ENCODE measurements at regions not wholly inside any gene's neighbourhood (a gene's known extent, or its start where the extent isn't known, plus 50 kb on each side); places are given as distances from the start of the nearest gene placed in this dataset.

DNA sequence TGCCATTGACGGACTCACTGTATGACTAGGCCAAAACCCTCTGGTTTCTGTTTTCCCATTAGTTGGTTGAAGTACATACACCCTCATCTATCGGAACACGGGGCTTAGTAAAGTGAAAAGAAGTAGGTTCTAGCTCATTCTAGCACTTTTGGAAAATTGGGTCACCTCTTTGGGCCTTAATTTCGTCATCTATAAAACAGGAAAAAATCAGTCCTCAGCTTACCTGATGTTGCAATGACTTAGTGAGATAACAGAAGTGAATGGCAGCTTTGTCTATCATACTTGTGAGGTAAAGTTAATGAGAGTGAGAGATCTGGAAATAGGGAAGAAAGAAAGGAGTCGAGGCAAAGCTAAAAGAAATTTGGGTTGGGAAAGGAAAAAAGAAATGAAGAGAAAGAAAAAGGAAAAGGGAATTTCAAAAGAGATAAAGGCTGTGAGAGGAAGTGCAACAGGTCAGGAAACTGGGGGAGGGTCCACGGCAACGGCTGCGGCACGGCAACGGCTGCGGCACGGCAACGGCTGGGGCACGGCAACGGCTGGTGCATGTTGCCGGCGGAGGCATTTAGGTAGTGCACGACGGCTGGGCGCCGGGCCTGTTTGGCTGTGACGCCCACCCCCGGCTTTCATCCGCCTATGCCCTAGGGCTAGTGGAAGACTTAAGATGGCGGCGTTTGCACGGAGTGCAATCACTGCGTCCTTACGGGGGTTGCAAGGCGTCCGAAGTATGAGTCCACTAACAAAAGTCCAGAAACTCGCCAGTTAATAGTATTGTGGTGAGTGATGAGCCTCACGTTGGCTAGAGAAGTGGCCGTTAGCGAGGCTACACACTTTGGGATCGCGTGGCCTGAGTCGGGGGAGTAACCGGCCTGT, 91.4 kb upstream of the XIST start (continued):
- TF ChIP-seq BCL11B (tag by site-specific recombination; IDR thresholded peaks at IDR 0.05; ENCODE audit: low read depth) = peak; percentile 87; the same call in 1 of the 2 replicates
- peak; percentile 99 for TF ChIP-seq ZFP69B (tag by site-specific recombination; IDR thresholded peaks at IDR 0.05)
- peak; percentile 100 for TF ChIP-seq ZSCAN23 (tag by site-specific recombination; IDR thresholded peaks at IDR 0.05)
- peak; percentile 100 for TF ChIP-seq KLF17 (tag by site-specific recombination; IDR thresholded peaks at IDR 0.05)
- TF ChIP-seq ZNF433 (tag by site-specific recombination; IDR thresholded peaks at IDR 0.05; ENCODE audit: low read depth) = no peak
- TF ChIP-seq, protein P1, sequence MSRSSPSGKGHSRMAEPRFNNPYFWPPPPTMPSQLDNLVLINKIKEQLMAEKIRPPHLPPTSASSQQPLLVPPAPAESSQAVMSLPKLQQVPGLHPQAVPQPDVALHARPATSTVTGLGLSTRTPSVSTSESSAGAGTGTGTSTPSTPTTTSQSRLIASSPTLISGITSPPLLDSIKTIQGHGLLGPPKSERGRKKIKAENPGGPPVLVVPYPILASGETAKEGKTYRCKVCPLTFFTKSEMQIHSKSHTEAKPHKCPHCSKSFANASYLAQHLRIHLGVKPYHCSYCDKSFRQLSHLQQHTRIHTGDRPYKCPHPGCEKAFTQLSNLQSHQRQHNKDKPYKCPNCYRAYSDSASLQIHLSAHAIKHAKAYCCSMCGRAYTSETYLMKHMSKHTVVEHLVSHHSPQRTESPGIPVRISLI (tag by site-specific recombination; IDR thresholded peaks at IDR 0.05) = peak; percentile 93
- TF ChIP-seq CTCF (tag by site-specific recombination; IDR thresholded peaks at IDR 0.05) = peak; percentile 87
- TF ChIP-seq GLI4 (tag by site-specific recombination; IDR thresholded peaks at IDR 0.05) = peak; percentile 100
- TF ChIP-seq, protein P2, sequence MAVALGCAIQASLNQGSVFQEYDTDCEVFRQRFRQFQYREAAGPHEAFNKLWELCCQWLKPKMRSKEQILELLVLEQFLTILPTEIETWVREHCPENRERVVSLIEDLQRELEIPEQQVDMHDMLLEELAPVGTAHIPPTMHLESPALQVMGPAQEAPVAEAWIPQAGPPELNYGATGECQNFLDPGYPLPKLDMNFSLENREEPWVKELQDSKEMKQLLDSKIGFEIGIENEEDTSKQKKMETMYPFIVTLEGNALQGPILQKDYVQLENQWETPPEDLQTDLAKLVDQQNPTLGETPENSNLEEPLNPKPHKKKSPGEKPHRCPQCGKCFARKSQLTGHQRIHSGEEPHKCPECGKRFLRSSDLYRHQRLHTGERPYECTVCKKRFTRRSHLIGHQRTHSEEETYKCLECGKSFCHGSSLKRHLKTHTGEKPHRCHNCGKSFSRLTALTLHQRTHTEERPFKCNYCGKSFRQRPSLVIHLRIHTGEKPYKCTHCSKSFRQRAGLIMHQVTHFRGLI (tag by site-specific recombination; IDR thresholded peaks at IDR 0.05) = peak; percentile 91
- no peak for TF ChIP-seq ZNF175 (tag by site-specific recombination; IDR thresholded peaks at IDR 0.05)
- no peak for TF ChIP-seq ZNF404 (tag by site-specific recombination; IDR thresholded peaks at IDR 0.05)
- TF ChIP-seq SCRT2 (tag by site-specific recombination; IDR thresholded peaks at IDR 0.05) = peak; percentile 100
- TF ChIP-seq ZNF549 (tag by site-specific recombination; IDR thresholded peaks at IDR 0.05) = peak; percentile 66
- TF ChIP-seq TSHZ1 (tag by site-specific recombination; IDR thresholded peaks at IDR 0.05; ENCODE audit: borderline replicate concordance) = peak; percentile 97
- TF ChIP-seq, protein P3, sequence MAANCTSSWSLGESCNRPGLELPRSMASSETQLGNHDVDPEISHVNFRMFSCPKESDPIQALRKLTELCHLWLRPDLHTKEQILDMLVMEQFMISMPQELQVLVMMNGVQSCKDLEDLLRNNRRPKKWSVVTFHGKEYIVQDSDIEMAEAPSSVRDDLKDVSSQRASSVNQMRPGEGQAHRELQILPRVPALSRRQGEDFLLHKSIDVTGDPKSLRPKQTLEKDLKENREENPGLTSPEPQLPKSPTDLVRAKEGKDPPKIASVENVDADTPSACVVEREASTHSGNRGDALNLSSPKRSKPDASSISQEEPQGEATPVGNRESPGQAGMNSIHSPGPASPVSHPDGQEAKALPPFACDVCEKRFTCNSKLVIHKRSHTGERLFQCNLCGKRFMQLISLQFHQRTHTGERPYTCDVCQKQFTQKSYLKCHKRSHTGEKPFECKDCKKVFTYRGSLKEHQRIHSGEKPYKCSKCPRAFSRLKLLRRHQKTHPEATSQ (tag by site-specific recombination; IDR thresholded peaks at IDR 0.05) = peak; percentile 100
- TF ChIP-seq ZNF394 (tag by site-specific recombination; IDR thresholded peaks at IDR 0.05; ENCODE audit: borderline replicate concordance) = peak; percentile 95
- TF ChIP-seq ZNF580 (tag by site-specific recombination; IDR thresholded peaks at IDR 0.05) = peak; percentile 99
- TF ChIP-seq ZNF514 (tag by site-specific recombination; IDR thresholded peaks at IDR 0.05) = peak; percentile 93; the same call in 1 of the 2 replicates
- TF ChIP-seq ZNF155 (tag by site-specific recombination; IDR thresholded peaks at IDR 0.05) = peak; percentile 79; the same call in 1 of the 2 replicates
- TF ChIP-seq YY2 (tag by site-specific recombination; IDR thresholded peaks at IDR 0.05) = peak; percentile 98
- peak; percentile 5; the same call in 1 of the 2 replicates for TF ChIP-seq ZNF266 (tag by site-specific recombination; IDR thresholded peaks at IDR 0.05; ENCODE audit: low read depth)
- peak; percentile 41 for TF ChIP-seq ZNF214 (tag by site-specific recombination; IDR thresholded peaks at IDR 0.05; ENCODE audit: borderline replicate concordance)
- no peak for TF ChIP-seq ZNF704 (tag by site-specific recombination; IDR thresholded peaks at IDR 0.05)

Data from HEK293 (cell line).